ENCODE measurements at regions not wholly inside any gene's neighbourhood (a gene's known extent, or its start where the extent isn't known, plus 50 kb on each side); places are given as distances from the start of the nearest gene placed in this dataset.

DNA sequence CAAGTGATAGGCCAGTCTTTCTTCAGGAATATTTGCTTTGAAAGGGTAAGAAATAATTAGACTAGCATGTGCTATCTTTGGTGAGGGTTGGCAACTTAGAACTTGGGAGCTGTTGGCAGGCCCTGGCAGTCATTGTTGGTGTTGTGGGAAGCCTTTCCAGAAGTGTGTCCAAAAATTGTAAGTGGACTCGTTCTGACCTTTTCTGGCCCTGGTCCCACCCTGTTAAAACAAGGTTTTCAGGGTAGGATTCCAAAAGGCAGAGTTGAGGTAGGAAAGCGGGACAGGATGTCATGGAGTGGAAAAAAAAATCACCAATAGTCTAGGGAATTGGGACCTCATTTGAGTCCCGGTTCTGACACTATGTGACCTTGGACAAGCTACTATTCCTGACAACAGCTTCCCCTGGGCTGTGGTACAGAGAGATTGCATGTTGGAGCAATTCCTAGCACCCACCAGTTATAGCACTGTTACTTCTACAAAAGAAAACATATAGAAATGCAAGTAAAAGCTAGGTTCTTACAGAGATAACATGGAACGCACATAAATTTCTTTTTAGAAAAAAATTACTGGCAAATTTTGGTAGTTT is 299.3 kb upstream of the DDI1 start:
- TF ChIP-seq FOXA1 (IDR thresholded peaks at IDR 0.05), result no peak
- TF ChIP-seq ZNF384 (IDR thresholded peaks at IDR 0.05), result no peak
- TF ChIP-seq FOXM1 (IDR thresholded peaks at IDR 0.05; ENCODE audit: borderline replicate concordance), result no peak
